HFF-Myc (cell line): ENCODE measurements at regions not wholly inside any gene's neighbourhood (a gene's known extent, or its start where the extent isn't known, plus 50 kb on each side); places are given as distances from the start of the nearest gene placed in this dataset.

Experiments
- DNase-seq: peaks from one replicate; pipeline ENCODE4 v3.0.0-alpha.2; 2011; ENCODE audit warnings: low read depth; ENCODE audit errors: extremely low read depth
- H3K4me3 ChIP-seq: replicated peaks from 2 replicates; pipeline ENCODE4 v1.5.1; 2011; ENCODE audit warnings: low read depth, mild to moderate bottlenecking, control low read depth, low read length
- TF ChIP-seq, protein P1 (sequence below): IDR thresholded peaks from 2 replicates; pipeline ENCODE4 v1.5.1; 2012; ENCODE audit warnings: mild to moderate bottlenecking, low read depth, low read length, control low read depth; ENCODE audit errors: missing control alignments

DNA sequence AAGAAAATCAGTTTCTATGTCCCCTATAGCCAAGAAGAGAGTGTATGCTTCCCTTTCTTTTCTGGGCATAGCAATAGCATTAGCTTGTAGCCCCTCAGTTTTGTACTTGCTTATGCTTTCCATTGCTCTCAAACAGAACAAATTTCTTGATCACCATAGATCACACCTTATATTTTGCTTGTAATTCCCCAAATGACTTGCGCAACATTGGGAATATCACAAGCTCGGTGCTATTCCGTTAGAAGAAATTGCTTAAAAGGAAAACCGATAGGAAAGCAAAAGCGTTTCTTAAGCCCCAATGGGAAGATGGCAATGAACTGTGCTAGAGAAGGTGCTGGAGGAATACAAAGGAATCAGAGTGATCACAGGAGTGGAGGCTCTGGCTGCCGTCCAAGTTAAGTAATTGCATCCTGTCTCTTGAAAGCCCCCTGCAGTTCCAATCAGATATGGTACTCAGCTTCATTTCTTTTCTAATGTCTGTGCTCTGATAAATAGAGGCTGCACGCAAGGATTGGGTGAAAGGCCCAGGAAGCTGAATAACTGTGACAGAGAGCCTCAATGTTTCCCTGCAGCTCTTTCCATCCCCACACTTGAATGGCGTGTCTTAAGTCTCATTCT, 182.1 kb upstream of the KIRREL3 start:
- no peak for DNase-seq
- TF ChIP-seq, protein P1, sequence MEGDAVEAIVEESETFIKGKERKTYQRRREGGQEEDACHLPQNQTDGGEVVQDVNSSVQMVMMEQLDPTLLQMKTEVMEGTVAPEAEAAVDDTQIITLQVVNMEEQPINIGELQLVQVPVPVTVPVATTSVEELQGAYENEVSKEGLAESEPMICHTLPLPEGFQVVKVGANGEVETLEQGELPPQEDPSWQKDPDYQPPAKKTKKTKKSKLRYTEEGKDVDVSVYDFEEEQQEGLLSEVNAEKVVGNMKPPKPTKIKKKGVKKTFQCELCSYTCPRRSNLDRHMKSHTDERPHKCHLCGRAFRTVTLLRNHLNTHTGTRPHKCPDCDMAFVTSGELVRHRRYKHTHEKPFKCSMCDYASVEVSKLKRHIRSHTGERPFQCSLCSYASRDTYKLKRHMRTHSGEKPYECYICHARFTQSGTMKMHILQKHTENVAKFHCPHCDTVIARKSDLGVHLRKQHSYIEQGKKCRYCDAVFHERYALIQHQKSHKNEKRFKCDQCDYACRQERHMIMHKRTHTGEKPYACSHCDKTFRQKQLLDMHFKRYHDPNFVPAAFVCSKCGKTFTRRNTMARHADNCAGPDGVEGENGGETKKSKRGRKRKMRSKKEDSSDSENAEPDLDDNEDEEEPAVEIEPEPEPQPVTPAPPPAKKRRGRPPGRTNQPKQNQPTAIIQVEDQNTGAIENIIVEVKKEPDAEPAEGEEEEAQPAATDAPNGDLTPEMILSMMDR, result no peak
- no peak overlapping the region for H3K4me3 ChIP-seq

DNA sequence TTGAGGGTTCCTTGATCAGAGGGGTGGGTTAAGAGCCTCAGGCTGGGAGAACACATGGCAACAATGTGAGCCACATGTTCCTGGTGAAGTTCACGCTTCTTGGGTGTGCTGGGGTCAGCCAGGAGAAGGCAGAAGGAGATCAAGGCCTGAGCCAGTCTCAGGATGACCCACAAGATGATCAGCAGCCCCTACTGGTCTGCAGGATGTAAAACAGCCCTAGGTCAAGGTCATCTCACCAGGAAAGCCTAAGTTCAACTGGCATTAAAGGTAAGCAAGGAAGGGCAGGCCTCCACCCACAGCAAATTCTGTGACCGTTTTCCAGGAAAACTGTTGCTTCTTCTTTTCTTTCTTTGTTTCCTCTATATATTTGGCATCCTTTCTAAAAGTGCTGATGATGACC, 156.7 kb upstream of the KIRREL3 start:
- TF ChIP-seq, protein P1, result no peak
- no peak for DNase-seq
- no peak overlapping the region for H3K4me3 ChIP-seq

DNA sequence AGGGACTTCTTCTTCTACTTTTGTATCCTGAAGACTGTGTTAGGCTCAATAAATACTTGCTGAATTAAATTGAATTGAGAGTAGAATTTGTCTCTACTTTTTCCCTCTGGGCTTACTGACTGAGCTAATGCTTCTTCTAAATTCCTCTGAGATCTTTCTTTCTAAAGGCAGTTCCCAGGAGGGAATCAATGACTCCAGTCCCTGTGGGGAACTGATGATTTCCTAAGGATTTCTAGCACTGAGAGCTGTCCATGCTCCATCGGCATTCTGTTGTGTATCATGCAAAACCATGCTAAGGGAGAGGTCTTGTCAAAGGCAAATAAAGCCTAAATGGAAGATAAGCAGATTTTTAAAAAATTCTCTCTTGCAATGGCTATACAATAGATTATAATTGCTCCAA, 148.8 kb upstream of the KIRREL3 start:
- no peak for DNase-seq
- TF ChIP-seq, protein P1, result no peak
- no peak overlapping the region for H3K4me3 ChIP-seq

DNA sequence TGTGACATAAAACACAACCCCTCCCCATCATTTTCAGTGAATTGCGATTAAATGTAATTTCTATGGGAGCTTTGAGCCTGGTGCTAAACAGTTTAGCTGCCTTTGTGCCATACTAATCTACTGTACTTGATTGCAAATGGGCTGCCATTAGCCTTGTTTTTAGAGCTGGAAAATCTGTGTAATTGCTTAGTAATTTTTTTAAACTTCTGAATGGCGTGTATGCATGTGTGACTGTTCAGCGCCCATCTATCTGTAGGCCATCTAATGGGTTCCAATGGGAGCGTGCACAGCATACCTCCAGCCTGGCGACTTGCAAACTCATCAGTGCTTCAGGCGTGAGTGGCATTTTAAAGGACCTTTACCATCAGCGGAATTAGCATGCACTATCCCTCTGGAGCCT, 142.7 kb upstream of the KIRREL3 start:
- no peak for DNase-seq
- H3K4me3 ChIP-seq, result no peak overlapping the region
- TF ChIP-seq, protein P1, result no peak

DNA sequence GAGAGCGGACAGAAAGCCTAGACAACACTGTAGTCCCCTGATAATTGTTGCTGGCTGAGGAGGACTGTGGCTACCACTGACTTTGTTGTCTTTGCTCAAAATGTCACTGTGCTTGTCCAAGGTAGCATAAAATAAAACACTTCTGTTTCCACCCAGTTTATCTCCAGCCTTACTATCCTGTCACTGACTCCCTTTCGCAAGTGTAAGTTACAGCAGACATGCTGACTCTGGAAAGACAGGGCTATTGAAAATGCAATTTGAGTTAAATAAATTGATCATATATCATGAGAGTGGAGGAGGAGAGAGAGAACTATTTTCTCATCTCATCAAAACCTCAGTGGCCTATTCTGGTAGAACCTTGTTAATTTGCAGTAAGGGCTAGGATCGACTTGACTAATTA, 138.0 kb upstream of the KIRREL3 start:
- TF ChIP-seq, protein P1, result no peak
- DNase-seq, result no peak
- no peak overlapping the region for H3K4me3 ChIP-seq

DNA sequence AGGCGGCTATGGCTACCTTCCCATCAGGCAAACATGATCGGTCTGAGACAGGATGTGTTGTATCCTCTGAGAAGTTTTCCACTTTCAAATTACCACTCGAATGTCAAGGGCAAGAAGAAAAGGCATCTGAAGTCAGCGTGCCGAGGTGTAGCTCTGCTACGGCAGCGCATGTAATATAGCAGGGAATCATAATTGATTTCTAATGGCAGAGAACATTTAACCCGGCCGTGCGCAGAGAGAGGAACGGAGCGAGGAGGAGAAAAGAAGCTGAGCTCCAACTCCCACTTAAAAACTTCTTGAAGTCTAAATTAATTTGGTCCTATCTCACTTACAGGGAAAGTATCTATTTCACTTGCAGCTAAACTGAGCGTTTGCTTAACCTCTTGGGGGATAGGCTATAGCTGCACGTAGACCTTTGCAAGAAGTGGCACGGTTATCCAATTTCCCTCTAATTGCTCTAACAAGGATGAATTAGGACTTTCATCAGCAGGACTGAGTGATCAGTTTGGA, 137.3 kb upstream of the KIRREL3 start:
- TF ChIP-seq, protein P1, result no peak
- DNase-seq, result no peak
- no peak overlapping the region for H3K4me3 ChIP-seq

DNA sequence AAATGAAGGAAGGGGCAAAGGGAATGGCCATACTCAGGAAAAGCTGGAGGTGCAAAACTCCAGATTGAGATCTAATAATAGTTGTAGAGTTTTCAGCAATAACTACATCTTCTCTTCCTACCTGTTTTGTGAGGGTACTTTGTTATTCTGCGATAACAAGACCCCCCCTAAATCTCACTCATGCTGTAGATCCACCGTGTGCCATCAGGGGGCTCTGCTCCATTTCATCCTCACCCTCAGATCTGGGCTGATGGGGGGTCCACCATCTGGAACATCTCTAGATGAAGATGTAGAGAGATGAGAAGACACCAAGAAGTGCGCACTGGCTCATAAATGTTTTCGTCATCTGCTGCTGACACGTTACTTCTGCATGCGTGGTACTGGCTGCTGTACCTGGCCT, 135.9 kb upstream of the KIRREL3 start:
- DNase-seq, result no peak
- H3K4me3 ChIP-seq, result no peak overlapping the region
- TF ChIP-seq, protein P1, result peak; percentile 13
